ENCODE measurements at regions not wholly inside any gene's neighbourhood (a gene's known extent, or its start where the extent isn't known, plus 50 kb on each side); places are given as distances from the start of the nearest gene placed in this dataset.

GRCh38 chr9:80699511-80699998 is 989.8 kb downstream of the TLE1 start:
- TF ChIP-seq EP300 (IDR thresholded peaks at IDR 0.05) = no peak
- TF ChIP-seq POLR2AphosphoS5 (IDR thresholded peaks at IDR 0.05) = peak in 3 of 4 donors; percentile 43 to 57 (median 44)
- 63 to 70% methylated on average over 2 of the region's 2 CpGs for WGBS, 2 donors
- no peaks in the 10 kb centered on the region for H3K9me3 ChIP-seq
- H3K4me1 ChIP-seq = peaks cover 0 to 40% (median 19%) of the 10 kb centered on the region in 4 donors
- no peak overlapping the region for H3K4me3 ChIP-seq
- no peaks in the 10 kb centered on the region for H3K36me3 ChIP-seq
- H3K27ac ChIP-seq = peak overlapping the region in 3 of 4 donors; percentile 33 to 73 (median 64)
- intact Hi-C loops (cut with DNase I) = loop anchor here (5.0 kb wide), 1 partner anchor 98 kb away; no protein-coding TSS in a partner anchor
- H3K27me3 ChIP-seq = no peaks in the 10 kb centered on the region
- no peak for DNase-seq

GRCh38 chr9:80698725-80699410 is 990.5 kb downstream of the TLE1 start:
- intact Hi-C loops (cut with DNase I) = loop anchor here (5.0 kb wide), 1 partner anchor 98 kb away; no protein-coding TSS in a partner anchor
- Histone ChIP-seq H3K9me3 (no peaks in the 10 kb centered on the region), H3K4me1 (peaks cover 0 to 40% (median 19%) of the 10 kb centered on the region in 4 donors), H3K27ac (peak overlapping the region in 3 of 4 donors; percentile 33 to 73 (median 64)), H3K27me3 (no peaks in the 10 kb centered on the region), H3K4me3 (no peak overlapping the region), H3K36me3 (no peaks in the 10 kb centered on the region)
- DNase-seq = no peak
- TF ChIP-seq, protein P1, sequence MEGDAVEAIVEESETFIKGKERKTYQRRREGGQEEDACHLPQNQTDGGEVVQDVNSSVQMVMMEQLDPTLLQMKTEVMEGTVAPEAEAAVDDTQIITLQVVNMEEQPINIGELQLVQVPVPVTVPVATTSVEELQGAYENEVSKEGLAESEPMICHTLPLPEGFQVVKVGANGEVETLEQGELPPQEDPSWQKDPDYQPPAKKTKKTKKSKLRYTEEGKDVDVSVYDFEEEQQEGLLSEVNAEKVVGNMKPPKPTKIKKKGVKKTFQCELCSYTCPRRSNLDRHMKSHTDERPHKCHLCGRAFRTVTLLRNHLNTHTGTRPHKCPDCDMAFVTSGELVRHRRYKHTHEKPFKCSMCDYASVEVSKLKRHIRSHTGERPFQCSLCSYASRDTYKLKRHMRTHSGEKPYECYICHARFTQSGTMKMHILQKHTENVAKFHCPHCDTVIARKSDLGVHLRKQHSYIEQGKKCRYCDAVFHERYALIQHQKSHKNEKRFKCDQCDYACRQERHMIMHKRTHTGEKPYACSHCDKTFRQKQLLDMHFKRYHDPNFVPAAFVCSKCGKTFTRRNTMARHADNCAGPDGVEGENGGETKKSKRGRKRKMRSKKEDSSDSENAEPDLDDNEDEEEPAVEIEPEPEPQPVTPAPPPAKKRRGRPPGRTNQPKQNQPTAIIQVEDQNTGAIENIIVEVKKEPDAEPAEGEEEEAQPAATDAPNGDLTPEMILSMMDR (IDR thresholded peaks at IDR 0.05) = no peak
- TF ChIP-seq EP300 (IDR thresholded peaks at IDR 0.05) (no peak), POLR2AphosphoS5 (IDR thresholded peaks at IDR 0.05) (no peak)
- WGBS, 2 donors = 70 to 82% methylated on average over 2 of the region's 2 CpGs

DNA sequence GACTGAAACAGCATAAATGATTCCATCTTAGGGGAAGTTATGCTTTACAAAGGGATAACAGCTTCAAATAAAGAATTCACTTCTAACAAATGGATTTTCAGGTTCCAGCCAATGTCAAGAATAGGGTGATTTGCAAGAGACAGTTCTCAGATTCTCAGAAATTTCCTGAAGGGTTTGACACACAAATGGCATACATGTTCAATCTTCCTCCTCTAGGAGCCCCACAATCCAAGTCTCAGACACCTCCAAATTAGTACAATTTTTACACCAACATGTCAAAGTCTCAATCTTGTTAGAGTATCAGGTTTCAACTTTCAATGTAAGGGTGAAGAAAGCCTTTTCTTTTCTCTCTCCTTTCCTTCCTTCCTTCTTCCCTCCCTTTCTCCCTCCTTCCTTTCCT is 996.6 kb downstream of the TLE1 start:
- Histone ChIP-seq H3K27me3 (no peaks in the 10 kb centered on the region), H3K36me3 (no peaks in the 10 kb centered on the region), H3K4me3 (no peak overlapping the region), H3K9me3 (no peaks in the 10 kb centered on the region), H3K4me1 (peaks cover 0 to 4% (median 0%) of the 10 kb centered on the region in 4 donors), H3K27ac (no peak overlapping the region)
- no peak for DNase-seq
- intact Hi-C loops (cut with DNase I) = no loop called here
- TF ChIP-seq POLR2AphosphoS5 (IDR thresholded peaks at IDR 0.05) (no peak), POLR2A (IDR thresholded peaks at IDR 0.05) (no peak)
- TF ChIP-seq, protein P1 (IDR thresholded peaks at IDR 0.05) = no peak

GRCh38 chr9:80691229-80691628 is 998.1 kb downstream of the TLE1 start:
- H3K9me3 ChIP-seq = no peaks in the 10 kb centered on the region

GRCh38 chr9:80690349-80690939 is 998.9 kb downstream of the TLE1 start:
- peak overlapping the region in 1 of 4 donors; percentile 13 for H3K27ac ChIP-seq
- no peak for DNase-seq

More at GRCh38 chr9:80691229-80691628, 998.1 kb downstream of the TLE1 start:
- Histone ChIP-seq H3K4me3 (no peak overlapping the region), H3K36me3 (no peaks in the 10 kb centered on the region), H3K27me3 (no peaks in the 10 kb centered on the region), H3K4me1 (peaks cover 0 to 4% (median 0%) of the 10 kb centered on the region in 4 donors), H3K27ac (no peak overlapping the region)
- no peak for DNase-seq
- intact Hi-C loops (cut with DNase I) = no loop called here
- TF ChIP-seq, protein P1 (IDR thresholded peaks at IDR 0.05) = no peak
- TF ChIP-seq POLR2AphosphoS5 (IDR thresholded peaks at IDR 0.05) = no peak
- no peak for TF ChIP-seq EP300 (IDR thresholded peaks at IDR 0.05)
- TF ChIP-seq POLR2A (IDR thresholded peaks at IDR 0.05) = no peak

More at GRCh38 chr9:80690349-80690939, 998.9 kb downstream of the TLE1 start:
- Histone ChIP-seq H3K4me3 (no peak overlapping the region), H3K9me3 (no peaks in the 10 kb centered on the region), H3K27me3 (no peaks in the 10 kb centered on the region), H3K4me1 (peaks cover 0 to 4% (median 0%) of the 10 kb centered on the region in 4 donors), H3K36me3 (no peaks in the 10 kb centered on the region)
- TF ChIP-seq POLR2A (IDR thresholded peaks at IDR 0.05) = no peak
- no peak for TF ChIP-seq EP300 (IDR thresholded peaks at IDR 0.05)
- TF ChIP-seq, protein P1 (IDR thresholded peaks at IDR 0.05) = no peak
- no peak for TF ChIP-seq POLR2AphosphoS5 (IDR thresholded peaks at IDR 0.05)
- WGBS, 2 donors = 49 to 65% methylated on average over 6 of the region's 6 CpGs
- intact Hi-C loops (cut with DNase I) = no loop called here

Measured in sigmoid colon (tissue), 6 donors.